RWPE1 (cell line): ENCODE measurements at regions not wholly inside any gene's neighbourhood (a gene's known extent, or its start where the extent isn't known, plus 50 kb on each side); places are given as distances from the start of the nearest gene placed in this dataset.

Experiments
- CTCF ChIA-PET: fragments of 350-600 bp; sonication (Branson Sonifier 250); formaldehyde crosslinking; extraction: SDS; loops from one replicate; lab custom pipeline; 2021; lab: Yijun Ruan, JAX
- POLR2A ChIA-PET: fragments of 400-600 bp; formaldehyde crosslinking; extraction: SDS; loops from one replicate; lab custom pipeline; 2020; ENCODE audit warnings: antibody characterized with exemption; ENCODE audit not compliant: low non-redundant PET; lab: Yijun Ruan, JAX
- DNase-seq: peaks from one replicate; pipeline ENCODE4 v3.0.0; 2012; ENCODE audit warnings: low spot score
- H3K27ac ChIP-seq: fragments of 450-650 bp; 2 replicates; pipeline ENCODE4 v1.5.1; 2017
- CTCF ChIP-seq: fragments of 450-650 bp; conservative IDR thresholded peaks from 2 replicates; pipeline ENCODE4 v1.5.1; 2017; ENCODE audit warnings: low read depth, mild to moderate bottlenecking

- CTCF ChIA-PET = no interaction called here
- TF ChIP-seq CTCF = no peak
- DNase-seq = no peak
- H3K27ac ChIP-seq = no peak overlapping the region
- POLR2A ChIA-PET = no interaction called here
Observed at GRCh38 chr14:85041618-85042017, 488.3 kb upstream of the FLRT2 start.

DNA sequence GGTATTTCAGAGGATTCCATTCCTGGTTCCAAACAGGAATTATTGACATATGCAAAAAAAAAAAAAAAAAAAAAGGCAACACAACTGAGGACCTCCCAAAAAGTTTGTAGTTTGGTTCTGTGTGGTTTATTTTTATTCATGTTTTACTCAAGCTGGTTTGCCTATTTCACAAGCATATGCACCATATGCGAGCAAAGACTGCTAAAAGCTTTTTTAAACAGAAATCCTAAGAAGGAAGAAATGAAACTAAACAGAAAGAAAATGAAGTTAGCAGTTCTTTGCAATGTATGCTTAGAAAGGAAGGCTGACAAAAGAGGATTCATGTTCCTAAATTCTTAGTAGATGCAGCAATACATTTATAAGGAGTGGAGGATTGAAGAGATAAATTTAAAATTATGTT is 487.6 kb upstream of the FLRT2 start:
- no peak overlapping the region for H3K27ac ChIP-seq
- POLR2A ChIA-PET = no interaction called here
- CTCF ChIA-PET = no interaction called here
- DNase-seq = no peak
- TF ChIP-seq CTCF = no peak

DNA sequence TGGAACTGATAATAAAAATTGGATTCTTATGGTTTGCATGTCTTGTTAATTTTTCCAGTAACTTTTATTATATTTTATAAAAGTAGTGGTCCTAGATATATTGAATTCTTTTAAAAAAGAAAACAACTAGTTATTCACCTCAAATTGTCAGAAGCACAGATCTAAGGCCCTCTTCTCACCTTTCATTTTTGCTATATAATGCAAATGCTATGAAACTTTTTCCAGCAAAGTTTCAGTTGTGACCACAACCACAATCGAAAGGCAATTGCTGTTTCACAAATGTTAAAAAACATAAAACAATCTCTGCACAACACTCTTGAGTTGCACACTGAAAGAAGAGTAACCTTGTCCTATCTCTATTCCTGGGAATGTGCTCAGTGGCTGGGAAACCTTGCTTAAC is 479.8 kb upstream of the FLRT2 start:
- POLR2A ChIA-PET = no interaction called here
- CTCF ChIA-PET = interaction anchor here (0.6 kb wide), 1 partner anchor 15 kb away, joined by 3 read pairs; no protein-coding TSS in a partner anchor
- no peak for DNase-seq
- no peak for TF ChIP-seq CTCF
- no peak overlapping the region for H3K27ac ChIP-seq

- no peak for DNase-seq
- ChIA-PET CTCF (no interaction called here), POLR2A (no interaction called here)
- TF ChIP-seq CTCF = no peak
- no peak overlapping the region for H3K27ac ChIP-seq
Observed at GRCh38 chr14:85052646-85053045, 477.3 kb upstream of the FLRT2 start.

GRCh38 chr14:85054178-85054577 is 475.8 kb upstream of the FLRT2 start:
- H3K27ac ChIP-seq = no peak overlapping the region
- TF ChIP-seq CTCF = no peak
- POLR2A ChIA-PET = no interaction called here
- CTCF ChIA-PET = no interaction called here
- no peak for DNase-seq

GRCh38 chr14:85056267-85056666 is 473.7 kb upstream of the FLRT2 start:
- H3K27ac ChIP-seq = no peak overlapping the region
- DNase-seq = no peak
- no peak for TF ChIP-seq CTCF
- ChIA-PET POLR2A (no interaction called here), CTCF (no interaction called here)

- no peak for TF ChIP-seq CTCF
- DNase-seq = no peak
- no peak overlapping the region for H3K27ac ChIP-seq
- ChIA-PET POLR2A (no interaction called here), CTCF (no interaction called here)
Observed at GRCh38 chr14:85057221-85057620, 472.7 kb upstream of the FLRT2 start.
